Rectal smooth muscle tissue (tissue), 1 donor: ENCODE measurements at regions not wholly inside any gene's neighbourhood (a gene's known extent, or its start where the extent isn't known, plus 50 kb on each side); places are given as distances from the start of the nearest gene placed in this dataset.
"Not testable (repeated sequence)": the region's sequence is repeated elsewhere in the genome, so short reads cannot be mapped to it uniquely, and the experiment has no call there.

ENCODE experiments used
- H3K27ac ChIP-seq: one replicate; pipeline ENCODE4 v1.7.0; 2013; ENCODE audit warnings: low read depth, low read length, inconsistent platforms
- H3K27me3 ChIP-seq: one replicate; pipeline ENCODE4 v1.7.0; 2013; ENCODE audit warnings: low read length; ENCODE audit not compliant: control insufficient read depth, insufficient read depth
- H3K36me3 ChIP-seq: one replicate; pipeline ENCODE4 v1.7.0; 2013; ENCODE audit warnings: low read length; ENCODE audit not compliant: control insufficient read depth, insufficient read depth
- H3K4me1 ChIP-seq: one replicate; pipeline ENCODE4 v1.7.0; 2013; ENCODE audit warnings: low read length; ENCODE audit not compliant: control insufficient read depth, insufficient read depth
- H3K4me3 ChIP-seq: one replicate; pipeline ENCODE4 v1.7.0; 2013; ENCODE audit warnings: low read length
- H3K9ac ChIP-seq: one replicate; pipeline ENCODE4 v1.7.0; 2013; ENCODE audit warnings: low read length

DNA sequence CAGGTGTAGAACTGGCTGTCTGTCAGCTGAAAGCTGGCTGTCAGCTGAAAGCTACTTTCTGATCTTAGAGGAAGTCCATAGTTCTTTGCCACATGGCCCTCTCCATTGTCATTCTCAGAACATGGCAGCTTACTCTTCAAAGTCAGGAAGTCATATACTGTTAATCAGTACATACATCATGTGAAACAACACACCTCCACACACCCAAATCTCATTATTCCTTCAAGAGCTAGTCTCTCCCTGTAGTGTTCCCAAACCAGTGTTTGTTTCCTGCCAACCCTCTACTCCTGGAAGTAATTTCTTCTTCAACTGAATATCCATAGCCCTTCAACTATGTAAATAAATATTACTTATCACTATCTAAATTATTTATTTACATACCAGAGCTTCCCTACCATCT lies 58.9 kb downstream of the OR5AK2 start:
- Histone ChIP-seq H3K4me3 (no peak overlapping the region), H3K36me3 (no peaks in the 10 kb centered on the region), H3K27me3 (no peaks in the 10 kb centered on the region), H3K4me1 (no peaks in the 10 kb centered on the region), H3K27ac (no peak overlapping the region), H3K9ac (no peak overlapping the region)

DNA sequence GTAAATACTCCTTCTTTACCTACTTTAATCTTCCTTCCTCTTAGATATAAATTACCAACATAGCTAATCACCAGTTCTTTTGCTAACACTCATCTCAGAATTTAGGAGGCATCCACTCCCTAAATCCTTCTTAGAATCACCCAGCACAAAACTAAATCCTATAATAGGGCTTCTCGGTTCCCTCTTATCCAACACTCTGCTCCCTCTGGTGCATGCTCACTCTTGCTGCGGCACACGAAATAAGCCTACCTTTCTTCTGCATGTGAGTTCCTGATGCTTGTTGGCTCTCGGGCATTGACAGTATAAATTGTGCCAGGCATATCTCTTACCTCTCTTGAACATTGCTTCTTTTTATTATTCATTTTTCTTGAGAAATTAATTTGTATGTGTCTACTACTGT lies 61.0 kb downstream of the OR5AK2 start:
- Histone ChIP-seq H3K27me3 (no peaks in the 10 kb centered on the region), H3K9ac (no peak overlapping the region), H3K4me3 (no peak overlapping the region), H3K36me3 (no peaks in the 10 kb centered on the region), H3K4me1 (no peaks in the 10 kb centered on the region), H3K27ac (no peak overlapping the region)

DNA sequence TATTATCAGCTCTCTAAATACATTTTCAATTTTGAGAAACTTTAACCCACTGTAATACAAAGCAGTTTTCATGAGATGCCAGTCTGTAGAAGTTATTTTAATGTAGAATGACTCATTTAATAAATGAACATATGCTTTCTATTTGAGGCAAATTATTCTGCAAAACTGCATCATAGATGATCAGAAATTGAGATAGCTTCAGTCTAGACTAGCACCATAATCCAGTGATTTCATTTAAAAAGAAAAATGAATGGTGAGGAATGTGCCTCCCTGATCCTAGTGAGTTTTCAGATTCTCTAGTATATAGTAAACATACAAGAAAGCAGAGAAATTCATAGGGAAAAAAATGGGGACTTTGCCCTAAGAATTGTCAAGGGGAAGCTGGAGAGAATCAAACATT lies 66.1 kb downstream of the OR5AK2 start:
- no peaks in the 10 kb centered on the region for H3K27me3 ChIP-seq
- H3K4me1 ChIP-seq, result no peaks in the 10 kb centered on the region
- H3K36me3 ChIP-seq, result no peaks in the 10 kb centered on the region
- no peak overlapping the region for H3K4me3 ChIP-seq
- H3K27ac ChIP-seq, result no peak overlapping the region
- no peak overlapping the region for H3K9ac ChIP-seq

- H3K27me3 ChIP-seq, result no peaks in the 10 kb centered on the region
- no peak overlapping the region for H3K4me3 ChIP-seq
- H3K9ac ChIP-seq, result no peak overlapping the region
- H3K36me3 ChIP-seq, result no peaks in the 10 kb centered on the region
- no peak overlapping the region for H3K27ac ChIP-seq
- H3K4me1 ChIP-seq, result no peaks in the 10 kb centered on the region
Measured at GRCh38 chr11:57055744-57056143, 67.0 kb downstream of the OR5AK2 start.

DNA sequence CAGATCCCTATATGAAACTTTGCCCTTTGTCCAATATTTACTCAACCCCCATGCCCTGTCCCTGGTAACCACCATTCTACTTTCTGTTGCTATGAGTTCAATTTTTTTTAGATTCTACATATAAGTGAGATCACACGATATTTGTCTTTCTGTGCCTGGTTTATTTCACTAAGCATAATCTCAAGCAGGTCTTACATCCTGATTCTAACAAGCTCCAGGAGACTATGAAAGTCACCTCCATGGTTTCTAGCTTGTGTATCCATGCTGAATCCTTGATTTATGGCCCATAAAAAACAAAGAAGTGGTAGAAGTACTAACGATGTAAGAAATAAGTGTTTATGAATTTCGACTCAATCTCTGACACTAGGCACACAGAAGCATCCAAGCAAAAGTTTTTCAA lies 68.0 kb downstream of the OR5AK2 start:
- H3K36me3 ChIP-seq, result no peaks in the 10 kb centered on the region
- no peak overlapping the region for H3K4me3 ChIP-seq
- no peaks in the 10 kb centered on the region for H3K4me1 ChIP-seq
- H3K27me3 ChIP-seq, result no peaks in the 10 kb centered on the region
- no peak overlapping the region for H3K27ac ChIP-seq
- H3K9ac ChIP-seq, result no peak overlapping the region

DNA sequence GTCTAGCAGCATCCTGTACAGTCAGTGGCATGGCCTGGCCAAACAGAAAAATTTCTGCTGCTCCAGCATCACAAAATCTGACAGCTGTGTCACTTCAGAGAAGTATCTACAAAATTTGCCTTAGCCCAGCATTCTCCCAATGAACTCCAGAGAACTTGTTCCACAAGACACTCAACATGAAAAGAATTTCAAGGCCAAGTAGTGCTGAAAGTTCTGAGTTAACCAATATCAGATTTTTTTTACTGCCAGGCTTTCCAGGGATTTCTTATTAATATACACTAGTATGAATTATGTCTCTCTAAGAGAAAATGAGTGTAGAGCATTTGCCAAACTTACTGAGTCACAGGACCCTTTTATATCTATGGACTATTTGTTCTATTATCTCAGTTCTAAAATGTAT lies 68.8 kb downstream of the OR5AK2 start:
- no peaks in the 10 kb centered on the region for H3K27me3 ChIP-seq
- H3K4me3 ChIP-seq, result no peak overlapping the region
- H3K4me1 ChIP-seq, result no peaks in the 10 kb centered on the region
- H3K27ac ChIP-seq, result no peak overlapping the region
- H3K9ac ChIP-seq, result no peak overlapping the region
- no peaks in the 10 kb centered on the region for H3K36me3 ChIP-seq

GRCh38 chr11:57062957-57063356 lies 74.2 kb downstream of the OR5AK2 start:
- not testable (repeated sequence) for H3K4me1 ChIP-seq, H3K36me3 ChIP-seq, H3K4me3 ChIP-seq, H3K27ac ChIP-seq, H3K9ac ChIP-seq, H3K27me3 ChIP-seq

DNA sequence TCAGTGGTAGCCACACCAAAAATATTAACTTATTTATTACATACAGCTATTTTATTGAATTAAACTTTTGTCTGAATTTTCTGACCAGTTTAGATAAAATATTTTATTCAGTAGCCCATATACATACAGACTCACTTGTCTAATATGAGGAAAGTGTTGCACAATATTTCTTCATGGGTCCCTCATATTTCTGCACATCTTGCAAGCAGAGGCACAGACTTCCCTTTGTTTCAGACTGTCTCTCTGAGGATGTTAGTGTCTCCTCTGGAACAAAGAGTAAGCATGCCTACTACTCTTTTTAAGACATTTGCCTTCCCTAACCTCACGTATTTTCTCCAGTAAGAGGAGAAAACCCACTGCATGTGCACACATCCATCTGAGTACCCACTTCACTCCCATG lies 81.2 kb downstream of the OR5AK2 start:
- no peaks in the 10 kb centered on the region for H3K36me3 ChIP-seq
- no peak overlapping the region for H3K9ac ChIP-seq
- H3K4me3 ChIP-seq, result no peak overlapping the region
- H3K27me3 ChIP-seq, result no peaks in the 10 kb centered on the region
- peaks cover 5% of the 10 kb centered on the region for H3K4me1 ChIP-seq
- no peak overlapping the region for H3K27ac ChIP-seq

DNA sequence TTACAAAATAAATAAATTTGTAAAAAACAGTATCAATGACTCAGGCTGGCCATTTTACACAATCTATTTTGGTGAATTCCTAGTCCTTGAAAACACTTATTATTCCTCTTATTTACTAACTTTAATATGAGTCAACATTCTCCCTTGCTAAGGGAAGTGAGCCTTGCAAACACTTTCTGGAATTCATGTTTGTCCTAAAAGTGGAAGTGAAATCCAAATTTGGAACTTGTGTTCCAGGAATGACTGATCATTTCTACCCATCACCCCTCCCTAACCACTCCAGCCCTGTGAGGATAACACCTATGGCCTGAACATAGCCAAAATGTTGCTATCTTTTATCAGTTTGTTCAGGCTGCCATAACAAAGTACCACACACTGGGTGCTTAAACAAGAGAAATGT lies 83.1 kb downstream of the OR5AK2 start:
- Histone ChIP-seq H3K4me1 (peaks cover 5% of the 10 kb centered on the region), H3K4me3 (no peak overlapping the region), H3K36me3 (no peaks in the 10 kb centered on the region), H3K27me3 (no peaks in the 10 kb centered on the region), H3K9ac (no peak overlapping the region), H3K27ac (peak overlapping the region; percentile 40)

GRCh38 chr11:57072640-57073039 lies 83.9 kb downstream of the OR5AK2 start:
- H3K27ac ChIP-seq, result peak overlapping the region; percentile 40
- no peaks in the 10 kb centered on the region for H3K27me3 ChIP-seq
- H3K9ac ChIP-seq, result no peak overlapping the region
- no peak overlapping the region for H3K4me3 ChIP-seq
- H3K36me3 ChIP-seq, result no peaks in the 10 kb centered on the region
- peaks cover 5% of the 10 kb centered on the region for H3K4me1 ChIP-seq

GRCh38 chr11:57073128-57073527 lies 84.4 kb downstream of the OR5AK2 start:
- Histone ChIP-seq H3K27ac (no peak overlapping the region), H3K4me1 (peaks cover 5% of the 10 kb centered on the region), H3K36me3 (no peaks in the 10 kb centered on the region), H3K27me3 (no peaks in the 10 kb centered on the region), H3K9ac (no peak overlapping the region), H3K4me3 (no peak overlapping the region)

GRCh38 chr11:57081356-57081755 lies 92.6 kb downstream of the OR5AK2 start:
- no peaks in the 10 kb centered on the region for H3K4me1 ChIP-seq

GRCh38 chr11:57082125-57082524 lies 93.4 kb downstream of the OR5AK2 start:
- Histone ChIP-seq H3K27me3 (no peaks in the 10 kb centered on the region), H3K4me1 (no peaks in the 10 kb centered on the region), H3K27ac (no peak overlapping the region), H3K36me3 (no peaks in the 10 kb centered on the region), H3K9ac (no peak overlapping the region), H3K4me3 (no peak overlapping the region)

More at GRCh38 chr11:57081356-57081755, 92.6 kb downstream of the OR5AK2 start:
- H3K36me3 ChIP-seq, result no peaks in the 10 kb centered on the region
- H3K4me3 ChIP-seq, result no peak overlapping the region
- H3K27ac ChIP-seq, result no peak overlapping the region
- H3K9ac ChIP-seq, result no peak overlapping the region
- no peaks in the 10 kb centered on the region for H3K27me3 ChIP-seq
